ENCODE measurements at regions not wholly inside any gene's neighbourhood (a gene's known extent, or its start where the extent isn't known, plus 50 kb on each side); places are given as distances from the start of the nearest gene placed in this dataset.
"Not testable (repeated sequence)": the region's sequence is repeated elsewhere in the genome, so short reads cannot be mapped to it uniquely, and the experiment has no call there.

- not testable (repeated sequence) for H3K36me3 ChIP-seq (replicated peaks; ENCODE audit: control insufficient read depth, insufficient read depth, low read length); H3K4me3 ChIP-seq (ENCODE audit: insufficient read depth, low read depth, low read length); H3K27me3 ChIP-seq (ENCODE audit: control insufficient read depth, insufficient read depth, low read length); DNase-seq
These were observed 124.3 kb downstream of the PTCHD1 start for GRCh38 chrX:23458957-23459356.

GRCh38 chrX:23465105-23465791 is 130.6 kb downstream of the PTCHD1 start:
- no peaks in the 10 kb centered on the region for H3K36me3 ChIP-seq (replicated peaks; ENCODE audit: control insufficient read depth, insufficient read depth, low read length)
- no peak overlapping the region for H3K4me3 ChIP-seq (ENCODE audit: insufficient read depth, low read depth, low read length)
- DNase-seq, result no peak
- no peaks in the 10 kb centered on the region for H3K27me3 ChIP-seq (ENCODE audit: control insufficient read depth, insufficient read depth, low read length)

- Histone ChIP-seq H3K27me3 (ENCODE audit: control insufficient read depth, insufficient read depth, low read length) (no peaks in the 10 kb centered on the region), H3K4me3 (ENCODE audit: insufficient read depth, low read depth, low read length) (no peak overlapping the region)
These were observed 131.3 kb downstream of the PTCHD1 start for GRCh38 chrX:23465985-23466384.

GRCh38 chrX:23478056-23478455 is 143.4 kb downstream of the PTCHD1 start:
- Histone ChIP-seq H3K27me3 (ENCODE audit: control insufficient read depth, insufficient read depth, low read length) (no peaks in the 10 kb centered on the region), H3K36me3 (replicated peaks; ENCODE audit: control insufficient read depth, insufficient read depth, low read length) (no peaks in the 10 kb centered on the region), H3K4me3 (ENCODE audit: insufficient read depth, low read depth, low read length) (no peak overlapping the region)
- DNase-seq, result no peak

More at GRCh38 chrX:23465985-23466384, 131.3 kb downstream of the PTCHD1 start:
- no peak for DNase-seq
- H3K36me3 ChIP-seq (replicated peaks; ENCODE audit: control insufficient read depth, insufficient read depth, low read length), result no peaks in the 10 kb centered on the region

- DNase-seq, result no peak
- Histone ChIP-seq H3K4me3 (ENCODE audit: insufficient read depth, low read depth, low read length) (no peak overlapping the region), H3K36me3 (replicated peaks; ENCODE audit: control insufficient read depth, insufficient read depth, low read length) (no peaks in the 10 kb centered on the region), H3K27me3 (ENCODE audit: control insufficient read depth, insufficient read depth, low read length) (no peaks in the 10 kb centered on the region)
These were observed 143.9 kb downstream of the PTCHD1 start for GRCh38 chrX:23478561-23478960.

- Histone ChIP-seq H3K36me3 (replicated peaks; ENCODE audit: control insufficient read depth, insufficient read depth, low read length) (no peaks in the 10 kb centered on the region), H3K4me3 (ENCODE audit: insufficient read depth, low read depth, low read length) (no peak overlapping the region), H3K27me3 (ENCODE audit: control insufficient read depth, insufficient read depth, low read length) (no peaks in the 10 kb centered on the region)
- DNase-seq, result no peak
These were observed 147.9 kb downstream of the PTCHD1 start for GRCh38 chrX:23482561-23482960.

- Histone ChIP-seq H3K4me3 (ENCODE audit: insufficient read depth, low read depth, low read length) (no peak overlapping the region), H3K27me3 (ENCODE audit: control insufficient read depth, insufficient read depth, low read length) (no peaks in the 10 kb centered on the region), H3K36me3 (replicated peaks; ENCODE audit: control insufficient read depth, insufficient read depth, low read length) (no peaks in the 10 kb centered on the region)
- DNase-seq, result no peak
These were observed 148.7 kb downstream of the PTCHD1 start for GRCh38 chrX:23483396-23483795.

GRCh38 chrX:23493941-23494374 is 159.3 kb downstream of the PTCHD1 start:
- no peak for DNase-seq
- Histone ChIP-seq H3K36me3 (replicated peaks; ENCODE audit: control insufficient read depth, insufficient read depth, low read length) (no peaks in the 10 kb centered on the region), H3K4me3 (ENCODE audit: insufficient read depth, low read depth, low read length) (no peak overlapping the region), H3K27me3 (ENCODE audit: control insufficient read depth, insufficient read depth, low read length) (no peaks in the 10 kb centered on the region)

- Histone ChIP-seq H3K4me3 (ENCODE audit: insufficient read depth, low read depth, low read length) (no peak overlapping the region), H3K27me3 (ENCODE audit: control insufficient read depth, insufficient read depth, low read length) (no peaks in the 10 kb centered on the region), H3K36me3 (replicated peaks; ENCODE audit: control insufficient read depth, insufficient read depth, low read length) (no peaks in the 10 kb centered on the region)
- no peak for DNase-seq
These were observed 160.1 kb downstream of the PTCHD1 start for GRCh38 chrX:23494741-23495140.

GRCh38 chrX:23497919-23498318 is 163.3 kb downstream of the PTCHD1 start:
- Histone ChIP-seq H3K4me3 (ENCODE audit: insufficient read depth, low read depth, low read length) (no peak overlapping the region), H3K36me3 (replicated peaks; ENCODE audit: control insufficient read depth, insufficient read depth, low read length) (no peaks in the 10 kb centered on the region), H3K27me3 (ENCODE audit: control insufficient read depth, insufficient read depth, low read length) (no peaks in the 10 kb centered on the region)
- no peak for DNase-seq

GRCh38 chrX:23501974-23502373 is 165.3 kb upstream of the PRDX4 start:
- H3K4me3 ChIP-seq (ENCODE audit: insufficient read depth, low read depth, low read length), result no peak overlapping the region
- H3K27me3 ChIP-seq (ENCODE audit: control insufficient read depth, insufficient read depth, low read length), result no peaks in the 10 kb centered on the region
- H3K36me3 ChIP-seq (replicated peaks; ENCODE audit: control insufficient read depth, insufficient read depth, low read length), result no peaks in the 10 kb centered on the region
- DNase-seq, result no peak

GRCh38 chrX:23503835-23504539 is 163.3 kb upstream of the PRDX4 start:
- Histone ChIP-seq H3K27me3 (ENCODE audit: control insufficient read depth, insufficient read depth, low read length) (no peaks in the 10 kb centered on the region), H3K36me3 (replicated peaks; ENCODE audit: control insufficient read depth, insufficient read depth, low read length) (no peaks in the 10 kb centered on the region), H3K4me3 (ENCODE audit: insufficient read depth, low read depth, low read length) (no peak overlapping the region)
- peak; percentile 20 for DNase-seq

- no peaks in the 10 kb centered on the region for H3K27me3 ChIP-seq (ENCODE audit: control insufficient read depth, insufficient read depth, low read length)
- no peak for DNase-seq
These were observed 162.8 kb upstream of the PRDX4 start for GRCh38 chrX:23504540-23504884.

GRCh38 chrX:23504895-23505294 is 162.4 kb upstream of the PRDX4 start:
- H3K27me3 ChIP-seq (ENCODE audit: control insufficient read depth, insufficient read depth, low read length), result no peaks in the 10 kb centered on the region

More at GRCh38 chrX:23504540-23504884, 162.8 kb upstream of the PRDX4 start:
- no peaks in the 10 kb centered on the region for H3K36me3 ChIP-seq (replicated peaks; ENCODE audit: control insufficient read depth, insufficient read depth, low read length)
- no peak overlapping the region for H3K4me3 ChIP-seq (ENCODE audit: insufficient read depth, low read depth, low read length)

GRCh38 chrX:23505531-23506303 is 161.6 kb upstream of the PRDX4 start:
- DNase-seq, result peak; percentile 46
- H3K4me3 ChIP-seq (ENCODE audit: insufficient read depth, low read depth, low read length), result no peak overlapping the region
- no peaks in the 10 kb centered on the region for H3K27me3 ChIP-seq (ENCODE audit: control insufficient read depth, insufficient read depth, low read length)
- no peaks in the 10 kb centered on the region for H3K36me3 ChIP-seq (replicated peaks; ENCODE audit: control insufficient read depth, insufficient read depth, low read length)

More at GRCh38 chrX:23504895-23505294, 162.4 kb upstream of the PRDX4 start:
- Histone ChIP-seq H3K4me3 (ENCODE audit: insufficient read depth, low read depth, low read length) (no peak overlapping the region), H3K36me3 (replicated peaks; ENCODE audit: control insufficient read depth, insufficient read depth, low read length) (no peaks in the 10 kb centered on the region)
- no peak for DNase-seq

Measured in H7 (cell line).